Effector memory CD8-positive, alpha-beta T cell (primary cell): ENCODE measurements at regions not wholly inside any gene's neighbourhood (a gene's known extent, or its start where the extent isn't known, plus 50 kb on each side); places are given as distances from the start of the nearest gene placed in this dataset.

ENCODE experiments used
- ATAC-seq: fragments of 150-1000 bp; cut with Tn5 transposase; replicated peaks from 2 replicates; pipeline ENCODE4 v1.10.0; 2021; ENCODE audit warnings: mild to moderate bottlenecking, moderate library complexity
- DNase-seq, 3 experiments: peaks; one replicate each; pipeline ENCODE4 v3.0.0; 2021
- H3K27ac Mint-ChIP-seq, 2 donors: one replicate each; pipeline ENCODE4 v1.8.0; 2022; ENCODE audit warnings: mild to moderate bottlenecking in 2 of 2, mixed read lengths in 2 of 2, moderate library complexity in 2 of 2
- H3K27me3 Mint-ChIP-seq, 2 donors: one replicate each; pipeline ENCODE4 v1.8.0; 2022; ENCODE audit warnings: mixed read lengths in 2 of 2
- H3K36me3 Mint-ChIP-seq: one replicate; pipeline ENCODE4 v1.8.0; 2022; ENCODE audit warnings: mild to moderate bottlenecking, moderate library complexity, mixed read lengths; ENCODE audit not compliant: insufficient read depth
- H3K4me1 Mint-ChIP-seq, 2 donors: one replicate each; pipeline ENCODE4 v1.8.0; 2022; ENCODE audit warnings: low read depth in 2 of 2, mixed read lengths in 2 of 2
- H3K4me3 Mint-ChIP-seq, 2 donors: one replicate each; pipeline ENCODE4 v1.8.0; 2022; ENCODE audit warnings: mild to moderate bottlenecking in 2 of 2, mixed read lengths in 2 of 2, moderate library complexity in 2 of 2
- H3K9me3 Mint-ChIP-seq, 2 donors: one replicate each; pipeline ENCODE4 v1.8.0; 2022; ENCODE audit warnings: mixed read lengths in 2 of 2

DNA sequence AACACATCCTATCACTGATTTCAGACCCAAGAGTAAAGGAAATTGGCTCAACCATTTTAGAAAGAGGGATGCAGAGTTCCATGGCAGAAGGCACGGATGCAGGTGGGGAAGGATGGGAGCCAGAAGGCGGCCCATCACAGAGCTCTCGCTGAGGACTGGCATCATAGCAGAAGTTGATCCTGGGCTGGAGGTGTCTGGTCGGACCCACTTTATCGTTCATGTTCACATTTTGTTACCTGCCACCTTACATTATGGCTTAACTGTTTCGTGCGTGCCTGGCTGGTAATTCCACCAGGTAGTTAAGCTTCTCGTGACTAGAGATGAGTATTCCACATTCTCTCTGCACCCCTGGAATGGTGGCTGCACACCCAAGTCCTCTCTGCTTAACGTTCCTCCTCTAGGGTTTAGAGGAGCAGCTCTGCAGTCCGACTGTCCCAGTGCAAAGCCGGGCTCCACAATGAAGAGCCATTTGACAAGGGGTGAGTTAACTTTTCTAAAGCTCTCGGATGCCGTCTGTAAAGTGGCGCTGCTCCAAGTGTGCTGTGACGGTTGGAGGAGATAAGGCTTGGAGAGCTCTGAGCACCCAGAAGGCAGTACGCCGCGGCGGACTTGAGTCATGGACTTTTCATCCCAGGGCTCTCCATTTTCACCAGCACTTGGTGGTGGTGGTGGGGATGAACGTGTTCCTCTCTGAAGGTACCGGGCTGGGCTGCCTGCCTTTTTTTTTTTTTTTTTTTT is 157.1 kb upstream of the SHH start:
- no peak for DNase-seq
- H3K9me3 Mint-ChIP-seq: peaks cover 0 to 2% of the 10 kb centered on the region in 2 donors
- H3K27me3 Mint-ChIP-seq: peaks cover 0 to 47% of the 10 kb centered on the region in 2 donors
- no peak overlapping the region for H3K4me3 Mint-ChIP-seq
- H3K36me3 Mint-ChIP-seq: no peaks in the 10 kb centered on the region
- no peak overlapping the region for H3K27ac Mint-ChIP-seq
- ATAC-seq: no peak
- H3K4me1 Mint-ChIP-seq: no peaks in the 10 kb centered on the region

DNA sequence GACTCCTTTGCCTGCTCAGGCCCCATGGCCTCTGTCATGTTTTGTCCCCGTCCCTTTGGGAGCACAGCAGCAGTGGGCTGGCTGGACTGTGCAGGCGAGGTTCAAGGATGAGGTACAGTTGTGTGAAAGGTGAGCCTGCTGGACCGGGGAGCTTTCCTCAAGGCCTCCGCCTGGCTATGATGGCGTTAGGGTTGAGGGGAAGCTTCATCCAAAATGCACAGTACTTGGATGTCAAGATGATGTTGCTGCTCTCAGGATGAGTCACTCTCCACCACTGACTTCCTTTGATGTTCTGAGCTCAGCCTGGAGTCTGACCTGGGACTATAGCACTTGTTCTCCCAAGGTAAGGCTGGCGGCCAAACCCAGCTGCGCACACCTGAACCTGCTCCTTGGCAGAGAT is 152.7 kb upstream of the SHH start:
- no peak overlapping the region for H3K4me3 Mint-ChIP-seq
- ATAC-seq (no peak), DNase-seq (no peak)
- H3K4me1 Mint-ChIP-seq: peaks cover 0 to 5% of the 10 kb centered on the region in 2 donors
- no peak overlapping the region for H3K27ac Mint-ChIP-seq
- H3K27me3 Mint-ChIP-seq: peaks cover 7 to 51% of the 10 kb centered on the region in 2 donors
- no peaks in the 10 kb centered on the region for H3K36me3 Mint-ChIP-seq
- H3K9me3 Mint-ChIP-seq: peaks cover 0 to 2% of the 10 kb centered on the region in 2 donors

DNA sequence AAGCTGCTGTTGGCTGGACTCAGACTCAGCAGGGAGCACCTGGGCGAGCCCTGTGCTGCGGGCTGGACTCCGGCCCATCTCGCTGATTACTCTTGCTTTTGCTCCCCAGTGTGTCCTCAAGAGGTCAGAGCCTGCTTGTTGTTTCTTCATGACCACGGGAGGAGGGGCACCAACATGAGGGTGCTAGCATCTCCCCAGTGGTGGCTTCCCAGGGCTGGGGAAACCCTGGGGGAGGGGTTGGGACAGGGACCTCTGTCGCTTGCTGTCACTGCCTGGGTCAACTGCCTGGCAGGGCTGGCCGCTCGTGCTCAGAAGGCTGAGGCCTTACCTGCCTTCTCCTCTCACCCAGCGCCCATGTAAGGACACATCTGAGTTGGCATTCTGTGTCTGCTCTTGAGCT is 152.3 kb upstream of the SHH start:
- Mint-ChIP-seq H3K4me1 (peaks cover 0 to 5% of the 10 kb centered on the region in 2 donors), H3K27me3 (peaks cover 7 to 52% of the 10 kb centered on the region in 2 donors), H3K36me3 (no peaks in the 10 kb centered on the region), H3K9me3 (peaks cover 0 to 2% of the 10 kb centered on the region in 2 donors), H3K27ac (no peak overlapping the region), H3K4me3 (no peak overlapping the region)
- ATAC-seq (no peak), DNase-seq (no peak)

GRCh38 chr7:155963771-155964195 is 151.5 kb upstream of the SHH start:
- Mint-ChIP-seq H3K27ac (no peak overlapping the region), H3K27me3 (peaks cover 7 to 52% of the 10 kb centered on the region in 2 donors), H3K36me3 (no peaks in the 10 kb centered on the region), H3K9me3 (peaks cover 0 to 2% of the 10 kb centered on the region in 2 donors), H3K4me3 (no peak overlapping the region), H3K4me1 (peaks cover 0 to 5% of the 10 kb centered on the region in 2 donors)
- DNase-seq (no peak), ATAC-seq (no peak)

DNA sequence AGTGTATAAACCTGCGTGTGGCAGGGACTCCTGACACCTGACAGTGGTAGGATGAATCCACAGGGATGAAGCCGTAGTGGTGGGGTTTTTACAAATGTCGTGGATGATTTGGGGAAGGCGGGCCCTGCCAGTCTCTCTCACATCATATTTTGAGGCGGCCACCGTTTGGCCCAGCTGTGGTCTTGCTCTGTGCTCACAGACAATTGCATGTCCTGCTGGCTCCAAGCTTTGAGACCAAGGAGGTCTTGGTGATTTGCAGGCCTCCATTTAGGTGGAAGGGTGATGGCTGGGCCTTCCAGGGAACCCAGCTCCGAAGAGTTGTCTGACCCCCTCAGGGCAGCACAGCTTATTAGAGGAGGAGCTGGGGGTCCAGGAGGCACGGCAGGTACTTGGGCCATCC is 151.1 kb upstream of the SHH start:
- DNase-seq (no peak), ATAC-seq (no peak)
- peaks cover 0 to 5% of the 10 kb centered on the region in 2 donors for H3K4me1 Mint-ChIP-seq

GRCh38 chr7:155962968-155963300 is 150.7 kb upstream of the SHH start:
- Mint-ChIP-seq H3K27ac (no peak overlapping the region), H3K9me3 (peaks cover 0 to 2% of the 10 kb centered on the region in 2 donors), H3K36me3 (no peaks in the 10 kb centered on the region), H3K4me3 (no peak overlapping the region), H3K27me3 (peaks cover 7 to 52% of the 10 kb centered on the region in 2 donors), H3K4me1 (peaks cover 0 to 5% of the 10 kb centered on the region in 2 donors)
- ATAC-seq (no peak), DNase-seq (no peak)

More for the DNA sequence above, 151.1 kb upstream of the SHH start:
- Mint-ChIP-seq H3K9me3 (peaks cover 0 to 2% of the 10 kb centered on the region in 2 donors), H3K4me3 (no peak overlapping the region), H3K27me3 (peaks cover 7 to 52% of the 10 kb centered on the region in 2 donors), H3K36me3 (no peaks in the 10 kb centered on the region), H3K27ac (no peak overlapping the region)

DNA sequence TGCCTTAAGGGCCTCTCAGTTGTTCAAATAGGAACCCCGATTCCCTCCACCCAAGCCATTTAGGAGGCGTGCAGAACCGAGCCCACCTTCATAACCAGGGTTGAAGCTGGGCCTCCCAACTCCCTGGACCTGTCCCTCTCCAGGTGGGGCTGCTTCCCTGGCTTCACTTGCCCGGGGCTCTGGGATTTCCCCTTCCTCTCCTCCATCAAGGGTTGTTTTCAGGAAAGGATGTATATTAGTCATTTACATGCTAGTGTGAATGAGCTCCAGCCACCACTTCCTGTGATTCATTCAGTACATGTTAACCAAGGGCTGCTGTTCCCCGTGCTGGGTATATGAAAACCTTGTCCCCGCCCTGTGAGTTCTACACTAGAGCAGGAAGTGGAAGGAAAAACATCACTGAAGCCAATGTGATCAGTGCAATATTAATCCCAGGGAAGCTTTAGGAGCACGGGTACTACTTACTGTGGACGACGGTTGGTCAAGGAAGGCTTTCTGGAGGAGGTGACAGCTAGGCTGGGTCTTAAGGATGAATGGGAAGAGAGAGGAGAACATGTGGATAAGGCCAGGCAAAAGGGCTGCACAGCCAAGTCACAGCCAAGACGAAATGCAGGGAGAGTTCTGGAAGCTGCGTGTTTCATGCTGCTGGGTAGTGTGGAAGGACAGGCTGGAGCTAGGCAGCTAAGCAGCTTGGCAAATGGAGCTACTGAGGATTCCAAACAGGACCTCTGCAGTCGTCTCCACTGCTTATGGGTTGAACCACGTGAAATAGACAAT is 150.1 kb upstream of the SHH start:
- Mint-ChIP-seq H3K4me1 (peaks cover 0 to 5% of the 10 kb centered on the region in 2 donors), H3K9me3 (peaks cover 0 to 2% of the 10 kb centered on the region in 2 donors), H3K27ac (no peak overlapping the region), H3K4me3 (no peak overlapping the region), H3K36me3 (no peaks in the 10 kb centered on the region), H3K27me3 (peaks cover 7 to 52% of the 10 kb centered on the region in 2 donors)
- ATAC-seq (no peak), DNase-seq (no peak)

DNA sequence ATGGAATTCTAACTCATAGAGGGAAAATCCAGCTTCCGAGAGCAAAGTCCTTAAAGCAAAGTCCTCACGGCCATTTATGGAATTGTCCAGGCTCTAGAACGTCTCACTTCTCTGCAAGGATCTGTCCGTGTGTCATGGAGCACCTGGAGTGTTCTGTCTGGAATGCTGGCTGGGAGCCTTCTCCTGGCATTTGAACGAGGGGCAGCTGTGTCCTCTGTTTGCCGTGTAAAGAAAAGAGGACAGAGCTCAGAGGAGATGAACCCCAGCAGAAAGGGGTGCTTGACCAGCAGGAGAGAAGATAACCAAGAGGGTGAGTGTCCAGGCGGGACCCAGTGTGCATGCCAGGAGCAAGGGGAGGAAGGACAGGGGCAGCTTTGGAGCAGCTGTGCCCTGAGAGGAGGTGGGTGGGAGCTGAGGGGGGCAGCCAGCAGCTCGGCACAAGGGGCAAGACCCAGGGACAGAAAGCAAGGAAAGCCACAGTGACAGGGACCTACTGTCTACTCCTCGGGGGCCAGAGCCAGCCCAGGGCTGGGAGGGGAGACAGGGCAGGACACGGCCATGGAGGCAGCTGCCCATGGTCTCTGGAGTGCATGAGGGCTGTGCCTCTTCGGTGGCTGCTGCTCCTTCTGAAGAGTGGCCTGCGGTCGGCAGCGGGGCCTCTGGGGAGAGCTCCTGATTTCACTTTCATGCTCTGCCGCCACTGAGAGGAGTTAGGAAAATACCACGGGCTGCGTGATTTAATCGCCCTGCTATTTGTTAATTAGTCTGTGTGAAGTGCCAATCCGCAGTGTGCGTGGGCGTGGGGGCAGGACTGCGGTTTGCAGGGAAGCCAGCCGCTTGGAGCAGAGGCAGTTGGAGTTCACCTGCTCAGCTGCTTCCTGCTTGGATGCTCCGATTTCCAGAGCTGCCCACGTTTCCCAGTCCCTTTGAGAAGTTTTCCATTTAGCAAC is 149.3 kb upstream of the SHH start:
- peaks cover 7 to 52% of the 10 kb centered on the region in 2 donors for H3K27me3 Mint-ChIP-seq
- no peak overlapping the region for H3K4me3 Mint-ChIP-seq
- no peaks in the 10 kb centered on the region for H3K36me3 Mint-ChIP-seq
- no peak for DNase-seq
- peaks cover 0 to 5% of the 10 kb centered on the region in 2 donors for H3K4me1 Mint-ChIP-seq
- ATAC-seq: no peak
- H3K9me3 Mint-ChIP-seq: peaks cover 0 to 2% of the 10 kb centered on the region in 2 donors
- H3K27ac Mint-ChIP-seq: no peak overlapping the region

GRCh38 chr7:155959894-155960293 is 147.6 kb upstream of the SHH start:
- no peak for ATAC-seq
- no peaks in the 10 kb centered on the region for H3K9me3 Mint-ChIP-seq
- DNase-seq: no peak
- peaks cover 0 to 5% of the 10 kb centered on the region in 2 donors for H3K4me1 Mint-ChIP-seq
- no peak overlapping the region for H3K27ac Mint-ChIP-seq
- H3K27me3 Mint-ChIP-seq: peaks cover 7 to 44% of the 10 kb centered on the region in 2 donors
- H3K4me3 Mint-ChIP-seq: no peak overlapping the region
- no peaks in the 10 kb centered on the region for H3K36me3 Mint-ChIP-seq

- no peak overlapping the region for H3K27ac Mint-ChIP-seq
- no peak overlapping the region for H3K4me3 Mint-ChIP-seq
- peaks cover 0 to 5% of the 10 kb centered on the region in 2 donors for H3K4me1 Mint-ChIP-seq
- no peak for DNase-seq
- H3K9me3 Mint-ChIP-seq: no peaks in the 10 kb centered on the region
- ATAC-seq: no peak
- peaks cover 7 to 33% of the 10 kb centered on the region in 2 donors for H3K27me3 Mint-ChIP-seq
- no peaks in the 10 kb centered on the region for H3K36me3 Mint-ChIP-seq
These were observed 144.7 kb upstream of the SHH start for GRCh38 chr7:155956977-155957376.

GRCh38 chr7:155955367-155955635 is 143.0 kb upstream of the SHH start:
- H3K27ac Mint-ChIP-seq: no peak overlapping the region
- no peaks in the 10 kb centered on the region for H3K9me3 Mint-ChIP-seq
- ATAC-seq (no peak), DNase-seq (no peak)
- no peaks in the 10 kb centered on the region for H3K36me3 Mint-ChIP-seq
- no peaks in the 10 kb centered on the region for H3K4me1 Mint-ChIP-seq
- H3K27me3 Mint-ChIP-seq: peaks cover 1 to 20% of the 10 kb centered on the region in 2 donors
- H3K4me3 Mint-ChIP-seq: no peak overlapping the region

DNA sequence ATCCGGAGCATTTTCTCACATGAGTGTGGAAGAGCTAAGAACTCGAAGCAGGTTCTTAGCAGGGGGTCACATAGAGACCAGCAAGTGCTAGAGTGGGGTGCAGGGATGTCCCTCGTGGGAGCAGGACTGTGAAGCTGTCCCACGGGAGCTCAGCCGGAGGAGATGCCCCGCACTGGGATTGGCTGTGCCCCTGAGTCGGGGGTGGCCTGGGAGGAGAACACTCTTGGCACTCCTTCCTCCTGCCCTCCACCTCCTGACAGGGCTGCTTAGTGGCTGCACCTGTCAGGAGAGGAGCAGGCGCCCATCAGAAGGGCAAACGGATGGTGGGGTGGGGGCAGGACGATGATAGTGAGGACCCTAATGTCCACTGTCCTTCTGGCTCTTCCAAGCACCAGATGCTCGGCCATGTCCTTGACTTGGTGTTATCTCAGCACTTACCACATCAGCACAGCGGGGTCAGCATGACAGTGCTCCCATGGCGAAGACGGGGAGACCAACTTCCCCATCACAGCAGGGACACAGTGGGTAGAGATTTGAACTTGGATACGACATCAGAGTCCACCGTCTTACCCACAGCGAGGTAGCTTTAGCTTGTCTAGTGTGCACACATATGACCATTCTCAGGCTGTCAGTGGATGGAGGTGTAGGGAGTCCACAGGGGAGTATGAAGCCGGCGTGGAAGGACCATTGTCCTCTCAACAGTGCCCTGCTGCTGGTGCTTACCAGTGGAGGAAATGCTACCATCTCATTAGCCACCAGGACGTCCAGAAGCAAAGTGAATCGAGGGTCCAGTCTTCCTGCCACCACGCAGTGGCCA is 142.5 kb upstream of the SHH start:
- DNase-seq (no peak), ATAC-seq (no peak)
- Mint-ChIP-seq H3K4me3 (no peak overlapping the region), H3K27ac (no peak overlapping the region), H3K9me3 (no peaks in the 10 kb centered on the region), H3K4me1 (no peaks in the 10 kb centered on the region), H3K36me3 (no peaks in the 10 kb centered on the region), H3K27me3 (peaks cover 7 to 16% of the 10 kb centered on the region in 2 donors)
